Fibroblast of skin of right biceps (primary cell): ENCODE measurements at regions not wholly inside any gene's neighbourhood (a gene's known extent, or its start where the extent isn't known, plus 50 kb on each side); places are given as distances from the start of the nearest gene placed in this dataset.

ENCODE experiments used
- DNase-seq: peaks from one replicate; pipeline ENCODE4 v3.0.0-alpha.2; 2013

DNA sequence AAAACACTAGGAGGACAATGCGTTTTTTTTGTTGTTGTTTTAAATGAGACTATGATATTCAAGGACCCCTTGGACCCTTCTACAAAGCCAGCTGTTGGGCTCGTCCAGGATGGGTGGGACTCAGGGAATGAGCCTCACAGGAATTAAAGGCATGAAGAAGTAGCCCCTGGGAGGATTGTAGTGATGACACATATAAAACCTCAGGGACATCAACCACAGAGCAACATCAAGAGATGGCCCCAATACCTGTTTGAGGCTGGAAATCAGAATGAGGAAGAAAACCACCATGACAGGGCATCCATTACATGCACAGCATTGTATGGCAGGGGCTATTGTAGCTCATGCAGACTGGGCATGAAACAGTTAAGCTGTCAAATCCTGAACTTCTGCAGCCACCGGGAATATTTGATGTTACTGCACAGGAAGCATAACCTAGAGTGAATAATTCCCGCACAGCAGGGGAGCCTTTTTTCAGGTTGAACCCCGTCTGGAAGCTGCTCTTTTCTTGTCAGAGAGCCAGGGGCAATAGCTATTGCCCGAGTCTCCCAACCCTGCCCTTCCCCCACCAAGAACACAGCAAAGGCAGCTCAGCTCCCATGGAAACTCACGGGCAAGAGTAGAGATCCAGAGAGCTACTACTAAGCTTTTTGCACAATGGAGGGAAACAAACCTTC is 140.2 kb upstream of the FGGY start:
- DNase-seq: peak; percentile 90

DNA sequence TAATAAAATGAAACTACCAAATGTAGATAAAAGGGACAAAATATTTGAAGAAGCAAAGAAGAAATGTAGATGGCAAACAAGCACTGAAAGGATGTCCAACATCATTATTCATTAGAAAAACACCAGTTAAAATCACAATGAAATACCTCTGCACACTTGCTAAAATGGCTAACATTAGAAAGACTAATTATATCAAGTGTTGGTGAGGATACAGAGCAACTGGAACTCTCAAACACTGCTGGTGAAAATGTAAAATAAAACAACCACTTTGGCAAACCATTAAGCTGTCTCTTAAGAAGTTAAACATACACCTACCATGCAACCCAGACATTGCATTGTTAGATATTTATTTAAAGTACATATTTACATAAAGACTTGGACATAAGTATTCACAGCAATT is 138.6 kb upstream of the FGGY start:
- no peak for DNase-seq

DNA sequence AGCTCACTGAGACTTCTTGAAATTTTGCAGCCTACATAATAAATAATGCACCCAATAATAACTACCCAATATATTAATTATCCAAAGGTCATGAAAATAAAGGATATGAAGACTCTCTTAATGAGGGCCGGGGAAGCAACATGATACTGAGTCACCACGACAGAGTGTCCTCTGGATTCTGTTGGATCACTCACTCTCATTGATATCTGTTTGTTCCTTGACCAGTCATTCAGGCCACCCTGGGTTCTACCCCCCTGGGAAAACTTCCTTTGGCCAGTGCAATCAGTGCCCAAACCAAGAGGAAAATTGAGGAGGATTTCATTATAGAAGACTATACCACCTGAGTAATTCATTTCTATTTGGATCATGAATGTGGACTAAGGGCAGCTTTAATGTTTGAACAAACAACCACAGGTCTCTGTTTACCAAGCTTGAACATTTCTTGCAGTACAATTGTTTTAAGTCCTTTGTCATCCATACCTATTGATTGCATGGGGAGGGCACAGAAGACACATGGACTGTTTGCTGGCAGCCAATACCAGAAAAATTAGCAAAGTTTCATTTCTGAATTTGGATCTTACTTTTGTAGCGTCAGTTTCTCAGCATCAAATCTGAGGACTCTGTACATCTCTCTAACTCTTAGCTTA is 137.2 kb upstream of the FGGY start:
- DNase-seq: no peak

DNA sequence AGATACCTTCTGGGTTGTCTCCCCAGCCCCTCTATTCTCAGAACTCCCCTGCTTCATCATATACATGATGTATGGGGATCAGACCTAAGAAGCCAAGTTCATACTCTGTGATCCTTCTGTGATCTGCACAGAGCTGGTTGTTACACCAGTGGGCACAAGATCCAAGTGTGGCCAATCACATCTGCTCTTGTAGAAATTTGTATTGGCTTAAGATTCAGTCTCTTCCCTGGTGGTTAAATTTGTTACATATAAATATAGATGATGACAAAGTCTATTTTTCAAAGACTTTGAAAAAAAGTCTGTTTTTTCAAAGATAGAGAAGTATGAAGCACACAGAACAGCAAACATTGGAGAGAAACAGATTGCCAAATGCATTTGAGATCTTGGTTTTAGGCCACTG is 135.8 kb upstream of the FGGY start:
- DNase-seq: no peak

DNA sequence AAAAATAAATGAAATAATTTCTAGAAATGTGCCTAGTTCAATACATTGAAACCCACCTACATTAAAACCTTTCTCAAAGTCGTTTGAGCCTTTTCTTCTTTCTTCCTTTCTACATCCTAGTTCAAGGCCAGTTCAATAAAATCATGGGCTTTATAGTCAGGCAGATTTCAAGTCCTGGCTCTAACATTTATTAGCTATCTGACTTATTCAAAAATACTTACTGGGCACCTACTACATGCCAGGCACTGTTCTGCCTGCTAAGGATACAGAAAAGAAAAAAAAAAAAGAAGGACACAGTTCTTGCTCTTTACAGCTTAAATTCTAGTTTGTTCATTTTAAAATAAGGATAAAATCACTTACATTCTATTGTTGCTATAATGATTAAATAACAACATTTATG is 134.2 kb upstream of the FGGY start:
- DNase-seq: no peak

DNA sequence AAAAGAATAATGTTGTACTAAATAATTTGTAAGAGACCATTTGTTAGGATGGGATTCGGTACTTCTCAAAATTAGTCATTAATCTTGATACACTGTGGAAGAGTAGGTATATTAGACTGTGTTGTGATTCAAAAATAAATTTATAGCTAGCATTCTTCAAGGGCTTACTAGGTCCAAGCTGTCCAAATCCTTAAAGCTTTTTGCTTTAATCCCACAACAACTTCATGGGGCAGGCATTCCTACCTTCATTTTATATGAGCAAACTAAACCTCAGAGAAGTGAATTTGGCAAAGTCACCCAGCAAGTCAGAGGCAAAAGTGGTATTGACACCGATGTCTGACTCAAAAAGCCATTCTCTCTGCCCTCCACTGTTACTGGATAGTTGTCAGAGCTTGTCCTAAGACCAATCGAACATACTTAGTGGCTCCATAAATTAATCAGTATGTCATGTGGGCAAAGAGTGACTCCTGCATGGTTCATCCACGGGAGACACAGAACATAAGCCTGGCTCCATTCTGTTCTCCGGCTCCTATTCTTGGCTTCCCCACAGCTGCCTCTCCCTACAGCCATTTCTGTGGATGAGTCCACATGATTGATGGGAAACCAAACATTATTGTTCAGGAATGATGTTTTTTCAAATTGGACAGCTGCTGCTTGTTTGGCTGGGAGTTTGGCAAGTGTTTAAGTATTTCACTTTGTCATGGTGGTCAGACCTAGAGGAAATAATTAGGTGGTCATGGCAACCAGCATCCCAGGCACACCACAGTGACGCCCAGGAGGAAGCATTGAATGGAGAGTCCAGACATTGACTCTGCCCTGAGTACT is 133.4 kb upstream of the FGGY start:
- DNase-seq: peak; percentile 91

DNA sequence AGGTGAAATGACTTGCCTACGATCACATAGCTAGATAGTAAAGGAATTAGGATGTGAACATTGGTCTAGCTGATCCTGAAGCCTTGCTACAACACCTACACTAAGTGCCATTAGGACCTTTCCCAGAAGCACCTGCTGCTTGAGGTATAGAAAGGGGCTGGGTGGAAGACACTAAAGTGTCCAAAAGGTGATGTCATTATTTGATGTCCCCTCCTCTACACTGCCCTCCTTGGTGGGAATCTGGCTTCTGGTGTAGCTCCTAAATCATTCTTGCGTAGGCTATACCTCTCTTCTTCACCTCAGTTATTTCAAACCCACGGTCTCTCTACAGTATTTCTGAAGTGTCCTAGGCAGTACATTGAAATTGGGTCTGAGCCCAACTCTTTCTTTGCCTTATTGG is 132.5 kb upstream of the FGGY start:
- no peak for DNase-seq

DNA sequence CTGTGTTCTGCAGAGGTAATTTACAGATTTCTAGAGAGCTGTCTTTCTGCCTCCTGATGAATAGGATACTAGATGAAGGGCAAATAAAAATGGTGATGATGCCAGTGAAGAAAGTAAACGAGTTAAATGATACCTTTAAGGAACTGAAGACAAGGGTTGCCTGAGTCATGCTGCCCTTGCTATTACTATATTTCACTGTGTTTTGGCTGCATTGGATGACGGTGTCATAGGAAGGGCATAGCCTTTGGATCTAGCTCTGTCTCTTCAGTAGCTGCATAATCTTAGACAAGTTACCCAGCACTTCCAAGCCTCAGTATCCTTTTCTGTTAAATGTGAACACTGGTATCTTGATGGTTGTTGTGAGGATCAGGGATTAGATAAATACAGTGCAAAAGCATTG is 131.5 kb upstream of the FGGY start:
- DNase-seq: no peak

DNA sequence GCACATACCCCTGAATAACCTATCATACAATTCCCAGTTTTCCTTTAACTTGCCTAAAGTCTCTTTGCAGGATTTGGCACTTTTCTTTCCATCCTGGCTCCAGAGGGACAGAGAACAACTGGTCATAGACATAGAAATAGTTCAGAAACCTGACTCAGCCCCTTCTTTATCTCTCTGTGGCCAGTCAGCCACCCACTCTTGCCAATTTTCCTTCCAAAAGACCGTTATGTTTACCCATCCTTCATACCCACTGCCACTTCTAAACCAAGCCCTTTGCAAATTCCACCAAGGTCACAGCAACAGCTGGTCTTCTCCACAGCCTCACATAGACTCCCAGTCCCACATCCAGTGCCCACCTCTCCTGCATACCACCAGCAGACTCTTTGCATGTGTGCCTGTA is 127.2 kb upstream of the FGGY start:
- no peak for DNase-seq

DNA sequence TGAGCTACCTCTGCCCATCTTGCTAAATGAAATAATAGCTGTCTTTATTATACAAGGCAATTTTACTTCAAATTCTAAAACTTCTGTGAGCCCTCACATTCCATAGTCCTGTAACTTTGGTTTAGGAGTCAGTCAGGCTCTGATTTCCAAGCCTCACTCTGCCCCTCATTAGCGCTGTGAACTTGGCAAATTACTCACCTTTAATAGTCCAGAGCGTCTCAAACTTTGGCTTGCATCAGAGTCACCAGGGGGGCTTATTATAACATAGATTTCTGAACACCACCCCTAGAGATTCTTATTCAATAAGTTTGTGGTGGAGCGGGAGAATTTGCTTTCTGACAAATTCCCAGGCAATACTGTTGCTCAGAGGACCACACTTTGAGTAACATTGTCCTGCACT is 126.2 kb upstream of the FGGY start:
- DNase-seq: no peak

DNA sequence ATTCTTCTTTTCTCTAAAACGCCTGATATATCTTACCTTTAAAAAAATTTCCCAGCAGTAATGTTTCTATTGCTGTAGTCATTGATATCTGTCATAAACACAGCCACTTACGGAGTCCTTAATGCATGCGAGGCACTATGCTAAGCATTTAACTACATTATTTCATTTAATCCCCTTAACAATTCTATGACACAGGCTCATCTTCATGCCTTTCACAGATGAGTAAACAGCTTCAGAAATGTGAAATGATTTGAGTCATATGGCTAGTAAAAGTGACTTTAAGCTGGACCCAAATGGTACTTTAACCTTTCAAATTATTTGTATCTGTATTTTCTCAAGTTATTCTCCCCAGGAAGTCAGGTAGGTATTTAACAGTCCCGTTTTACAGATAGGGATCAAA is 125.1 kb upstream of the FGGY start:
- no peak for DNase-seq

DNA sequence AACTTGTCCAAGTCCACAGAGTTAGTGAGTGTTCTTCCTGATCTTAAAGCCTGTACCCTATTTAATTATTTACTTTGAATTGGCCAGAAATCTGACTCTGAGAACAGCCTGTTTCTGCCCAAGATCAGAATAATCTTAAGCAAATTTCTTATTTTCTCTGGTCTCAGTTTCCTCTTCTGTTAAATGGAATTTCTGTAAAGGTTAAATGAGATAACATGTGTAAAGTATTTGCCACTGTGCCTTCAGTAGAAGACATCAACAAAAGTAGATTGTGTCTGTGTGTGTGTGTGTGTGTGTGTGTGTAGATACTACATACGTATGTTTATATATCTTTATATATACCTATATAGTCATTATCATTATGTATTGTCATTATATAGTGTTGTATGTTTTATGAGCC is 124.2 kb upstream of the FGGY start:
- no peak for DNase-seq

DNA sequence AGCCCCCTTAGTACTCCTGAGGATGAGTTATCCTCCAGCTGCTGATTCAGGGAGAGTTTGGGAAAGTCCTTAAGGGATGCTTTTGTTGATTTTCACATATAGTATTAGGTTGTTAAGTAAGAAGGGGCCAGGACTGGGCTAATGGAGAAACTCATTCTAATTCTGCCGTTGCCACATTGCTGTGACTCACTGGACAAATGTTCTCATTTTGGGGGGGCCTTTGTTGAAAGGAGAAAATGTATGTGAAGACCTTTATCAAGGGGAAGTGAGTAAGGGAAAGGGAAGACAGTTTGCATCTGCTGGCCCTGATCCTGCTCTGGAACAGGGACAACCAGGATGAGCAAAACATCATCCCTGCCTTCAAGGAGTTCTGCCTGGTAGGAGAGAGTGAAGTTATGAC is 123.2 kb upstream of the FGGY start:
- DNase-seq: peak; percentile 95

DNA sequence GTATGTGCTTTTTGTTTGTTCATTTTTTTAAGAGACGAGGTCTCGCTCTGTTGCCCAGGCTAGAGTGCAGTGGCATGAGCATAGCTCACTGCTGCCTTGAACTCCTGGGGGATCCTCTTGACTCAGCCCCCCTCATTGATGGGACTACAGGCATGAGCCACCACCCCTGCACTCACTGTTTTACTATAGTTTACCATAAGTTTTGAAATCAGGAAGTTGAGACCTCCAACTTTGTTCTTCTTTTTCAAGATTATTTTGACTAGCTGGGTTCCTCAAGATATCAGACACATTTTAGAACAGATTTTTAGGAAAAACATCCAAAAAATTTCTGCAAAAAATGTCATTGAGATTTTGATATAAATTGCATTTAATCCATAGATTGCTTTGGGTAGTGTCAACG is 120.4 kb upstream of the FGGY start:
- no peak for DNase-seq

DNA sequence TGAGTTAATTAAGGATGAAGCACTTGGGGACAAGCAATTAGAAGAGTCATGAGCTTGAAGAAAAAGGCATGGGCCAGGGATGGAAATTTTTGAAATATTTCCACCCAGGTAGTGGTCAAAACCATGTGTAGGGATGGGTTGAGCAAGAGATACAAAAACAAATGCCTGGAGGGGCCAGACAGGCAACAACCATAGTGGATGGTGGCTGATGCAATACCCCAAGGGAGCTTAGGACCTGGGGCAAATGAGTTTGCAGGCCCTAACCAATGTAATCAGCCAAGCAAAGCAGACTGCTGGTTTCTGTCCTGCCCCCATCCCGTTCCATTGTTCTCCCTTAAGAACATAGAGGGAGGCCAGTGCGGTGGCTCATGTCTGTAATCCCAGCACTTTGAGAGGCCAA is 119.1 kb upstream of the FGGY start:
- DNase-seq: no peak

DNA sequence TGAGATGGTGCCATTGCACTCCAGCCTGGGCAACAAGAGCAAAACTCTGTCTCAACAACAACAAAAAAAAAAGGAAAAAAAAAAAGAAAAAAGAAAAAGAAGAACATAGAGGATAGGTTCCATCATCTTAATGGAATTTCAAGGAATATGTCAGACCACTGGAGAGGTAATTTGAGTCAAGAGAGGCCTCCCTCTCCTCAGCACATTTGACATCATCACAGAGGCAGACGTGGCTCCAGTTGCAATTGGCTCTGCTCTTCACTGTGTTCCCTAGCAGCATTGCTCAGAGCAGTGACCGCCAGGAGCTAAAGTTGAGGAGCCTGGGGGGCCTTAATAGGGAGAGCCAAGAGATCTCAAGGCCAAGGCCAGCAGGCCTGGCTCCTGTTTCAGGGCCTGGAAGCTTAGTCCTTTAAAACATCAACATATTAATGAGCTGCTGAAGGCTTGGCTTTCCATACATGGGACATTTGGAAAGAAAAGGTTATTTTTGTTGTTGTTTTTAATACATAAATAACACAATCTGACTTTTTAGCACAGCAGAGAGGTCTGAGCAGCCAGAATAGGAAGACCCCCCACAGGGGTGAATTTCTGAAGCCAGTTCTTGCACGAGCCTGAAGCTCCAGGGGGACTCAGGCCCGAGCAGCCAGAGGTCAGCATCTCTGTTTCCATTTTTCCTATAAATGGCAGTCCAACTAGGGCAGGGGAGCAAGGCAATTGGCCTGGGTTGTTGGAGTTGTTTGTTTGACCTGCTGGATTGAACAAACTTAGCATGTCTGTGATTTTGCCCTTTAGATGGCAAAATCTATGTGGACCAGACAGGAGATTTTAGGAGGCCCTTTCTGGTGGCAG is 118.3 kb upstream of the FGGY start:
- peak; percentile 81 for DNase-seq

DNA sequence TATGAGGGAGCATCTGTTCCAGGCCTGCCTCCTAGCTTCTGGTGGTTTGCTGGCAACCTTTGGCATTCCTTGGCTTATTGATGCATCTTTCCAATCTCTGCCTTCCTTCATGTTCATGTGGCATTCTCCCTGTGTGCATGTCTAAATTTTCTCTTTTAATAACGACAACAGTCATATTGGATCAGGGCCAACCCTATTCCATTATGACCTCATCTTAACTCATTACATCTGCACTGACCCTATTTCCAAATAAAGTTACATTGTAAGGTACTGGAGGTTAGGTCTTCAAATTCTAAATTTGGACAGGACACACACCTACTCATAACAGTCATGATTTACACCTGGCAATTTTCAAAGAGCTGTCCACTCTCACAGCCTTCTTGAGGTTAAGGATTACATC is 117.2 kb upstream of the FGGY start:
- DNase-seq: no peak

DNA sequence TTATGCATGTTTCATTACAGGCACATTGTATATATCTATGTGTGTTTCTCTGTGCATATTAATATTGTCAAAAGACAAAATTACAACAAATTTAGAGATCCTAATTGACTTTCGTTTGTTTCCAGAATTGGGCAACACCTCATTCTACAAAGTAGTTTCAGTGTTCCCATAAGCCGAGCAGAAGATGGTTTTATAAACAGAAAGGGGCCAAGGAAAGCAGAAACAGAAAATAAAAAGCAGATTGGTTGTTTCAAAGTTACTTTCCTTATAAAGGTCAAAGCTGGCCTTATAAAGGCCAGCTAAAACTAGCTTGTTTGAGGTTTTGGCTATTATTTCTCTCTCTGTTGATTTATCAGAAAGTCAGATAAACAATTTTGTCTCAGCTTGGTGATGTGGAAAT is 116.2 kb upstream of the FGGY start:
- no peak for DNase-seq

DNA sequence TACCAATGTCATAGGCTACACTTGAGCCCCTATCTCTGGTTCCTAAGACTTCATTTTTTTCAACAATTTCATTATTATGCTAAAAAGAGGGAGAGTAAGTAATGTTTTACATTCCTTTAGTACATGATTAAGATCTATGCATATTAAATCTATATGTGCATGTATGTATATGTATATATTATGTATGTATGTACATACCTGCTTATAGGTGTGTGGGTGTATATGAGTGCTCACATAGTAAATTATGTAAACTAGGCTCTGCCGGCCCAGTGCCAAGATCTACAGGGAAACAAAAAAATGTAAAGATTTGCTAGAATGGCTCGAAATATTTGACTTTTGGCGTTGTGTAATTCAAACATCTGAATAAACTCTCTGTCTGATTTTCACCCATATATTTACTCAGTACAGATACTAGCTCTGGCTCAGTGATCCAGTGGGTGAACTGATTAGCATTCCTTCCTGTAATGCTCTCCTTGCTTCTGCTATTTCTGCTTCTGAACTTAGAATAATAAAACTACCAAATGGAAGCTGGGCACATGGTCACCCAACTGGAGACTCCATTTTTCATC is 113.1 kb upstream of the FGGY start:
- no peak for DNase-seq

DNA sequence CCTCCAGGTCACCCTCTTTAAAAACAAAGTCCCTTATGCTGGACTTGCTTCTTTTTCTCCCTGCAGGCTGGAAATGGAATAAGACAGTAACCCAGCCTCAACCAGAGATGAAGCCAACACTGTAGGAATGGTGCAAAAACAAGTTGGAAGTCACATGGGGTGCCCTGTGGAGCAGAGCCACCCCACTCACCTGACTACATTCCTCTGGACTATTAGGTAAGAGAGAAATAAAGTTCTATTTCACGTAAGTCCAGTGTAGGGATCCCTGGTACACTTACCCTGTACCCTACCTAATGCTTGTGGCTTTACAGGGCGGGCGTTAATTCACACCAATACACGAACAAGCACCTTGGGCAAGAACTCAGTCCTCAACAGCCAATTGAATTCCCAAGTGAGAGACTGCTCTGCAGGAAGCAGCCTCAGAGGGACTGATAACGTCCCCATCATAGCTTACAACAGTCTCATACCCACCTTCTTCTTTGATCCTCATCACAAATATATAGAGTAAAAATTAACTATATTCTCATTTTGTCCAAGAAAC is 112.5 kb upstream of the FGGY start:
- DNase-seq: no peak

DNA sequence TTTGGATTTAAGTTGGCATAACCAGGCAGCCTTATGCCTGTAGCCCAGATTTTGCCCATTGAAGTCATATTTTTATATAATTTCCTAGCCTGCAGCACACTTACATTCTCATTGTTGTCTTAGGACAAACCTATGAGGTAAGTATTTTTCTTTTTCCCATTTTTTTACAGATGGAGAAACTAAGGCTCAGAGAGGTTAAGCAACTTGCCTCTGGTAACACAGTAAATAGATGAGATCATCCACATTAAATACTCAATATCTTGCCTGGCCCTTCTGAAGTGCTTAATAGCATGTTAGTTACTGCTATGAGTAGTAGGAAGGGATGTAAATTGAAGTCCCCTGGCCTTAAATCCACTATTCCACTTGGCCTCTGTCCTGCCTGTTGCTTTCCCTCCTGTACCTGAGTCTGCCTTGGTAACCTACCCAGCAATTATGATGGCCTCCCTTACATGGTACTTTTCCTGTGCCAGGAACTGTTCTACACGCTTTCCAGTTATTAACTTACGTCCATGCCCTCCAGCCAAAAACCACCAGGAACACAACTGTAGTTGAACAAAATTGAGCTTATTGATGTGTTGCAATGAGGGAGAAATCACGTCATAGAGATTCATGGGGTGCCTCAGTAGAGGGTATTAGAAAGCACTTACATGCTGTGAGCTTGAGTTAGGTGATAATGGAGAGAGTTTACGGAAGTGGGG is 111.6 kb upstream of the FGGY start:
- no peak for DNase-seq

DNA sequence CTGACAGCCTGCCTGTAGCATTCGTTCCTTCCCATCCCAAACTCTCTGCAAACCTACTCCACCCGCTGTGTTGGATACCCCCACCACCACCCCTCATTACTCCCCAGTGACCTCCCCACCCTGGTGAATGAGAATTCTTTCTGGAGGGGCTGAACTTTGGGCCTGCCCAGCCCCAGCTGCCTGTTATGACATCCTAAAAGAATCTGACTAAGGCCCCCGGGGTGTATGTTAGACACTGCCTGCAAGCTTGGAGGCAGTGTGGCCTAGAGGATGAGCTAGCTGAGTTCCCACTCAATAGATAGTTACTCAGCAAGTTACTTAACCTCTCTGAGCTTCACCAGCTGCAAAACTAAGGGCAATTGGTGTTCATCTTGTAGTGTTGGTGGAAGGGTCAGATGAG is 110.2 kb upstream of the FGGY start:
- DNase-seq: peak; percentile 74
